NT2/D1 (cell line): ENCODE measurements at regions not wholly inside any gene's neighbourhood (a gene's known extent, or its start where the extent isn't known, plus 50 kb on each side); places are given as distances from the start of the nearest gene placed in this dataset.

Experiments used
- DNase-seq: peaks from one replicate; pipeline ENCODE4 v3.0.0-alpha.2; 2011; ENCODE audit warnings: low read depth, low spot score
- H3K27me3 ChIP-seq: 2 replicates; pipeline ENCODE4 v1.6.0; 2011; ENCODE audit warnings: mild to moderate bottlenecking; ENCODE audit not compliant: insufficient read length, insufficient read depth
- H3K36me3 ChIP-seq: 2 replicates; pipeline ENCODE4 v1.6.1; 2011; ENCODE audit warnings: mild to moderate bottlenecking, low read length, mixed read lengths; ENCODE audit not compliant: insufficient read depth, insufficient read length
- H3K4me1 ChIP-seq: 2 replicates; pipeline ENCODE4 v1.5.1; 2011; ENCODE audit not compliant: insufficient read depth, insufficient read length
- H3K4me3 ChIP-seq: 2 replicates; pipeline ENCODE4 v1.5.1; 2011; ENCODE audit warnings: low read depth; ENCODE audit not compliant: insufficient read length
- H3K9ac ChIP-seq: 2 replicates; pipeline ENCODE4 v1.6.0; 2011; ENCODE audit warnings: low read depth; ENCODE audit not compliant: insufficient read length
- H3K9me3 ChIP-seq: 2 replicates; pipeline ENCODE4 v1.5.1; 2011; ENCODE audit warnings: mild to moderate bottlenecking, low read length; ENCODE audit not compliant: insufficient read depth
- SUZ12 ChIP-seq: IDR thresholded peaks from 2 replicates; pipeline ENCODE4 v1.6.1; 2011; ENCODE audit not compliant: insufficient read length, insufficient read depth; ENCODE audit errors: extremely low read depth
- YY1 ChIP-seq: IDR thresholded peaks from 2 replicates; pipeline ENCODE4 v1.6.1; 2011; ENCODE audit not compliant: insufficient read length, insufficient read depth
- ZNF274 ChIP-seq: IDR thresholded peaks from 2 replicates; pipeline ENCODE4 v1.6.1; 2011; ENCODE audit warnings: mild to moderate bottlenecking, low read depth, low read length

GRCh38 chr2:34178482-34178881 is 579.4 kb upstream of the FAM98A start:
- no peaks in the 10 kb centered on the region for H3K27me3 ChIP-seq
- no peak for DNase-seq
- no peak overlapping the region for H3K9ac ChIP-seq
- H3K36me3 ChIP-seq, result no peaks in the 10 kb centered on the region
- H3K9me3 ChIP-seq, result no peaks in the 10 kb centered on the region
- H3K4me3 ChIP-seq, result no peak overlapping the region
- TF ChIP-seq SUZ12 (no peak), ZNF274 (no peak), YY1 (no peak)
- no peaks in the 10 kb centered on the region for H3K4me1 ChIP-seq

- DNase-seq, result no peak
- Histone ChIP-seq H3K4me1 (no peaks in the 10 kb centered on the region), H3K27me3 (no peaks in the 10 kb centered on the region), H3K9ac (no peak overlapping the region), H3K36me3 (no peaks in the 10 kb centered on the region), H3K9me3 (no peaks in the 10 kb centered on the region; the same call in 1 of the 2 replicates), H3K4me3 (no peak overlapping the region)
- TF ChIP-seq YY1, result no peak
- TF ChIP-seq ZNF274, result no peak
- TF ChIP-seq SUZ12, result no peak
Measured at GRCh38 chr2:34176693-34177092, 577.6 kb upstream of the FAM98A start.

- Histone ChIP-seq H3K4me3 (no peak overlapping the region), H3K4me1 (no peaks in the 10 kb centered on the region), H3K27me3 (no peaks in the 10 kb centered on the region), H3K36me3 (no peaks in the 10 kb centered on the region), H3K9ac (no peak overlapping the region), H3K9me3 (no peaks in the 10 kb centered on the region; the same call in 1 of the 2 replicates)
- DNase-seq, result no peak
- TF ChIP-seq SUZ12 (no peak), ZNF274 (no peak), YY1 (no peak)
Measured at GRCh38 chr2:34174506-34174905, 575.4 kb upstream of the FAM98A start.

- TF ChIP-seq ZNF274, result no peak
- no peak for TF ChIP-seq YY1
- no peak for TF ChIP-seq SUZ12
- Histone ChIP-seq H3K4me1 (no peaks in the 10 kb centered on the region), H3K4me3 (no peak overlapping the region), H3K27me3 (no peaks in the 10 kb centered on the region), H3K9me3 (no peaks in the 10 kb centered on the region), H3K36me3 (no peaks in the 10 kb centered on the region), H3K9ac (no peak overlapping the region)
- DNase-seq, result no peak
Measured at GRCh38 chr2:34162231-34162630, 563.1 kb upstream of the FAM98A start.

- Histone ChIP-seq H3K9me3 (no peaks in the 10 kb centered on the region), H3K4me3 (no peak overlapping the region), H3K9ac (no peak overlapping the region), H3K27me3 (no peaks in the 10 kb centered on the region), H3K4me1 (no peaks in the 10 kb centered on the region), H3K36me3 (no peaks in the 10 kb centered on the region)
- DNase-seq, result no peak
- TF ChIP-seq YY1, result no peak
- no peak for TF ChIP-seq SUZ12
- TF ChIP-seq ZNF274, result no peak
Measured at GRCh38 chr2:34161549-34161948, 562.5 kb upstream of the FAM98A start.

GRCh38 chr2:34159901-34160300 is 560.8 kb upstream of the FAM98A start:
- H3K9ac ChIP-seq, result no peak overlapping the region
- TF ChIP-seq SUZ12 (no peak), YY1 (no peak), ZNF274 (no peak)
- H3K27me3 ChIP-seq, result no peaks in the 10 kb centered on the region
- DNase-seq, result no peak
- H3K4me1 ChIP-seq, result no peaks in the 10 kb centered on the region
- H3K36me3 ChIP-seq, result no peaks in the 10 kb centered on the region
- no peaks in the 10 kb centered on the region for H3K9me3 ChIP-seq
- H3K4me3 ChIP-seq, result no peak overlapping the region

GRCh38 chr2:34153484-34153883 is 554.4 kb upstream of the FAM98A start:
- TF ChIP-seq ZNF274, result no peak
- no peak for TF ChIP-seq YY1
- no peak for TF ChIP-seq SUZ12
- no peak overlapping the region for H3K4me3 ChIP-seq
- H3K27me3 ChIP-seq, result no peaks in the 10 kb centered on the region
- no peaks in the 10 kb centered on the region for H3K36me3 ChIP-seq
- no peak for DNase-seq
- H3K9ac ChIP-seq, result no peak overlapping the region
- no peaks in the 10 kb centered on the region for H3K9me3 ChIP-seq
- H3K4me1 ChIP-seq, result no peaks in the 10 kb centered on the region
